ENCODE measurements at regions not wholly inside any gene's neighbourhood (a gene's known extent, or its start where the extent isn't known, plus 50 kb on each side); places are given as distances from the start of the nearest gene placed in this dataset.

GRCh38 chr3:102790747-102791325 lies 356.0 kb downstream of the ZPLD1 start:
- DNase-seq (ENCODE audit: low read depth): no peak
- H3K4me3 ChIP-seq (ENCODE audit: low read depth, low read length): no peak overlapping the region
- no peak for TF ChIP-seq CTCF (IDR thresholded peaks at IDR 0.05; ENCODE audit: insufficient read depth, low read length)

GRCh38 chr3:102791641-102792589 lies 357.1 kb downstream of the ZPLD1 start:
- no peak overlapping the region for H3K4me3 ChIP-seq (ENCODE audit: low read depth, low read length)
- no peak for DNase-seq (ENCODE audit: low read depth)
- TF ChIP-seq CTCF (IDR thresholded peaks at IDR 0.05; ENCODE audit: insufficient read depth, low read length): no peak

GRCh38 chr3:102796804-102797203 lies 362.0 kb downstream of the ZPLD1 start:
- TF ChIP-seq CTCF (IDR thresholded peaks at IDR 0.05; ENCODE audit: insufficient read depth, low read length): no peak
- DNase-seq (ENCODE audit: low read depth): no peak
- no peak overlapping the region for H3K4me3 ChIP-seq (ENCODE audit: low read depth, low read length)

- H3K4me3 ChIP-seq (ENCODE audit: low read depth, low read length): no peak overlapping the region
- no peak for TF ChIP-seq CTCF (IDR thresholded peaks at IDR 0.05; ENCODE audit: insufficient read depth, low read length)
- DNase-seq (ENCODE audit: low read depth): no peak
Observed at GRCh38 chr3:102802819-102803420, 368.1 kb downstream of the ZPLD1 start.

- no peak for DNase-seq (ENCODE audit: low read depth)
- H3K4me3 ChIP-seq (ENCODE audit: low read depth, low read length): no peak overlapping the region
- TF ChIP-seq CTCF (IDR thresholded peaks at IDR 0.05; ENCODE audit: insufficient read depth, low read length): no peak
Observed at GRCh38 chr3:102810937-102811336, 376.1 kb downstream of the ZPLD1 start.

GRCh38 chr3:102826636-102827035 lies 391.8 kb downstream of the ZPLD1 start:
- DNase-seq (ENCODE audit: low read depth): no peak
- no peak overlapping the region for H3K4me3 ChIP-seq (ENCODE audit: low read depth, low read length)
- no peak for TF ChIP-seq CTCF (IDR thresholded peaks at IDR 0.05; ENCODE audit: insufficient read depth, low read length)

Measured in fibroblast of the aortic adventitia (primary cell).